HFFc6 (cell line): ENCODE measurements at regions not wholly inside any gene's neighbourhood (a gene's known extent, or its start where the extent isn't known, plus 50 kb on each side); places are given as distances from the start of the nearest gene placed in this dataset.

Experiments used
- DNase-seq: peaks from one replicate; pipeline ENCODE4 v3.0.0-alpha.2; 2018
- H3K27ac Mint-ChIP-seq: 2 replicates; pipeline ENCODE4 v1.8.0; 2020; ENCODE audit warnings: mild to moderate bottlenecking, mixed read lengths
- H3K27me3 Mint-ChIP-seq: 2 replicates; pipeline ENCODE4 v1.8.0; 2021; ENCODE audit warnings: mild to moderate bottlenecking, moderate library complexity, mixed read lengths; ENCODE audit not compliant: insufficient read depth
- H3K36me3 Mint-ChIP-seq: 2 replicates; pipeline ENCODE4 v1.8.0; 2021; ENCODE audit warnings: low read depth, mixed read lengths
- H3K4me1 Mint-ChIP-seq: 2 replicates; pipeline ENCODE4 v1.8.0; 2020; ENCODE audit warnings: low read depth, mixed read lengths
- H3K4me3 Mint-ChIP-seq: 2 replicates; pipeline ENCODE4 v1.8.0; 2020; ENCODE audit warnings: mild to moderate bottlenecking, moderate library complexity, mixed read lengths
- H3K9me3 Mint-ChIP-seq: 2 replicates; pipeline ENCODE4 v1.8.0; 2020; ENCODE audit warnings: mild to moderate bottlenecking, mixed read lengths
- CTCF ChIP-seq: fragments of 200-600 bp; sonication (generic); IDR thresholded peaks from 2 replicates; pipeline ENCODE4 v1.5.0; 2021; ENCODE audit warnings: antibody characterized with exemption, mild to moderate bottlenecking

GRCh38 chr6:126437205-126437604, 97.3 kb downstream of the CENPW start:
- no peaks in the 10 kb centered on the region; the same call in 1 of the 2 replicates for H3K9me3 Mint-ChIP-seq
- no peak overlapping the region for H3K27ac Mint-ChIP-seq
- TF ChIP-seq CTCF, result no peak
- DNase-seq, result no peak
- H3K4me1 Mint-ChIP-seq, result no peaks in the 10 kb centered on the region
- no peaks in the 10 kb centered on the region for H3K36me3 Mint-ChIP-seq
- H3K27me3 Mint-ChIP-seq, result no peaks in the 10 kb centered on the region
- no peak overlapping the region for H3K4me3 Mint-ChIP-seq

GRCh38 chr6:126439040-126439439, 99.1 kb downstream of the CENPW start:
- Mint-ChIP-seq H3K27me3 (no peaks in the 10 kb centered on the region), H3K4me3 (no peak overlapping the region), H3K9me3 (no peaks in the 10 kb centered on the region), H3K27ac (no peak overlapping the region), H3K36me3 (no peaks in the 10 kb centered on the region), H3K4me1 (no peaks in the 10 kb centered on the region)
- no peak for TF ChIP-seq CTCF
- no peak for DNase-seq

GRCh38 chr6:126440923-126441322, 101.0 kb downstream of the CENPW start:
- Mint-ChIP-seq H3K4me3 (no peak overlapping the region), H3K9me3 (no peaks in the 10 kb centered on the region)
- no peak for TF ChIP-seq CTCF

GRCh38 chr6:126444659-126445273, 104.9 kb downstream of the CENPW start:
- DNase-seq, result no peak
- H3K4me1 Mint-ChIP-seq, result no peaks in the 10 kb centered on the region; the same call in 1 of the 2 replicates
- H3K36me3 Mint-ChIP-seq, result no peaks in the 10 kb centered on the region
- peaks cover 1% of the 10 kb centered on the region; the same call in 1 of the 2 replicates for H3K27me3 Mint-ChIP-seq
- H3K9me3 Mint-ChIP-seq, result no peaks in the 10 kb centered on the region
- H3K4me3 Mint-ChIP-seq, result no peak overlapping the region
- H3K27ac Mint-ChIP-seq, result no peak overlapping the region
- TF ChIP-seq CTCF, result no peak

More at GRCh38 chr6:126440923-126441322, 101.0 kb downstream of the CENPW start:
- H3K4me1 Mint-ChIP-seq, result no peaks in the 10 kb centered on the region; the same call in 1 of the 2 replicates
- DNase-seq, result no peak
- H3K36me3 Mint-ChIP-seq, result no peaks in the 10 kb centered on the region
- no peak overlapping the region for H3K27ac Mint-ChIP-seq
- peaks cover 1% of the 10 kb centered on the region; the same call in 1 of the 2 replicates for H3K27me3 Mint-ChIP-seq

- DNase-seq, result no peak
- no peak for TF ChIP-seq CTCF
- Mint-ChIP-seq H3K4me1 (no peaks in the 10 kb centered on the region; the same call in 1 of the 2 replicates), H3K36me3 (no peaks in the 10 kb centered on the region), H3K9me3 (no peaks in the 10 kb centered on the region), H3K4me3 (no peak overlapping the region), H3K27ac (no peak overlapping the region), H3K27me3 (peaks cover 1% of the 10 kb centered on the region; the same call in 1 of the 2 replicates)
These were observed 106.3 kb downstream of the CENPW start for GRCh38 chr6:126446248-126446647.
